Colon (tissue), 2 donors: ENCODE measurements at regions not wholly inside any gene's neighbourhood (a gene's known extent, or its start where the extent isn't known, plus 50 kb on each side); places are given as distances from the start of the nearest gene placed in this dataset.

Source experiments
- FAIRE-seq: peaks from 2 replicates; lab custom pipeline; 2012; peaks lifted over from hg19 to GRCh38; lab: Jason Lieb, UNC
- donor health status: control.
- donor health status: control.

DNA sequence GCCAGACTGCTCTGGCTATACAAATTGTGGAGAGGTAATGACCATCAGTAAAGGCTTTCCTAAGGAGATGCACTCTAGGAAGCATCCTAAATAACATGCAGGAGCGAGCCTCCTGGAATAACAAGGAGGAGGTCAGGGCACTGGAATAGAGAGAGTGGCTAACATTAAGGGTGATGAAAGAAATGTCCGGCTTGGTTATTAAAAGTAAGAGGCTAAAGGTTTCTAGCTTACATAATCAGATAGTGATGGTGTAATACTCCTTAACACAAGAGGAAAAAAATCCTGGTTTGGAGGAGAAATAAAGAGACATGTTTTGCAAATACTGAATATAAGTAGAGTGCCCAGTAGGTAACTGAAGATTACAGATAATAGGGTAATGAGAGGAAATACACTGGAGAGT is 365.7 kb downstream of the ZEB2 start:
- FAIRE-seq, result no peak

DNA sequence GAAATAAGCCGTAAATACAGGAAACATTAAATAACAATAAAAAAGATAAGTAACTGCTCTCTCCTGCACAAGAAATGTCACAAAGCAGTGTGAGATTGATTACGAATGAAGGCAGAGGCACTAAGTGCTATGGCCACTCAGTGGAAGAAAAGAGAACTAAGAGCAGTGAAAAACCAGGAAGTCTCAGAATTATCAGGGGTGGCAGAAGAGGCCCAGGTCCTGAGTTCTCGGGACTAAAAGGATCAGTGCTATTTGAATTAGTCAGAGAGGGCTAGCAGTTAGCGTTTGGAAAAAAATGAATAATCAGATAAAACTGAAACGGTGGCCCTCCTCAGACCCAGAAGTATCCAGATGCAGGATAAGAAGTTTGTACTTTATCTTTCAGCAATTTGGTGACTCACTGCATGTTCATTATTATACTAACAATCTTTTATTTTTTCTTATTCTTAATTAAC is 367.1 kb downstream of the ZEB2 start:
- FAIRE-seq, result no peak

DNA sequence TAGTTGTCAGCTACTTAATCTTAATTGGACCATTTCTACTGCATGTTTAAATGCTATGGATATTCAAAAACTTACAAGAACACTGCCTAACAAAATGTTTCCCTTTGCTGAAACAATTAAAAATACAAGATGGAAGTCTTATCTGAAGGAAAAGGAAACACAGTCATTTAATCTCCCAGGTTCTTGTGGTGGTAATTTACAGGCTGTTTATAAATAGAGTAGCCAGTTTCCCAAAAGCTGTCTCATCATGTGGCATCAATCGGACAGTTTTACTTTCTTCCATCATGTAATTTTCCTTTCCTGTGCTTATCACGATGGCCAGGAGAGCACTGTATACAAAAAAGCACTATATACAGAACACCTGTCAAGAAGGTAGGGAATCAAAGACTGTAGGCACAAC is 368.1 kb downstream of the ZEB2 start:
- FAIRE-seq, result no peak

DNA sequence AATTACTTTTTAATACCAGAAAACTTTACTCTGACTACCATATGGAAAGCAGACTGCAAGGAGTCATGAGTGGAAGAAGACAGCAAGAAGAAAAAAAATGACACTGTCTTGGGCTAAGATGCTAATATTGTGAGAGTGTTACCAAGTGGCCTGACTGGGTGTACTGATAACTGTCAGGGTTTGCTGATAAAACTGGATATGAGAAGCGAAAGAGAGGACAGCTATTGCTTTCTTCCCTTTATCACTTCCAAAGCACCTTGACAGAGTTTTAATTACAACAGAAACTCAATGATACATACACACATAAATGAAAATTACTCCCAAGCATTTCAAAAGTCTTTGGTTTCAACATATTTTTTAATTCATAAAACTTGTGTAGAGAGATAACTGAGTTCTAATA is 368.5 kb downstream of the ZEB2 start:
- no peak for FAIRE-seq

DNA sequence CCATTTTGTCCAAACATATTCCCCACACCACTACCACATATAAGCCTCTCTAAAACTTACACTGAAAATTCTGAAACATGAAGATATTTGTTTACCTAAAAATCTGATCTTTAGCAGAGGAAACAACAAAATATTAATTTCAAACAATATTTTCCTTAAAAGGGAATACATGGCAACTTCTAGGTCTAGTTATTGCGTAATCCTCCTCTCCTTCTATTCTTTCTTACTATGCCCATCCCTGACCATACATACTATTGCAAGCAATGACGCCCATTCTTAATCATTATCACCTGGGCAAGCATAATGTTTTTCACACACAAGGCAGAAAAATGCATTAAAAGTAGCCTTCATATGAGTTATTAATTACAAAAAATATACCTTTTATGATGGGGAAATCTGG is 372.6 kb downstream of the ZEB2 start:
- FAIRE-seq, result no peak

DNA sequence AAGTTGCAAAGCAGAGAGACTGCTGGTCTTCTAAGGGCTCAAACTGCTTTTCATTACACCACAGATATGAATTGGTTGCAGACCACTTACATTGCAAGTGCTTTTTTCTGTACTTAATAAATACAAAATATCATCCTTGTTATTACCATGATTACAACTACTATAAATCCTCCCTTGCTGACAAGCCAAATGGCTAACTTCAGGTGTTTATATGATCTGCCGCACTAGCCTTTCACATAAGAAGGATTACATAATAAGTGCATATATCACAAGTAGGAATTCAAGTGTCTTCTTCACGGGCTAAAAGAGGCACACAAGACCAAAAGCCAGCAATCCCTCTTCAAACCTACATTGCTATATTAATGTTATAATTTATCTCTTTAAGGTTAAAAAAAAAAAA is 373.0 kb downstream of the ZEB2 start:
- FAIRE-seq, result no peak

DNA sequence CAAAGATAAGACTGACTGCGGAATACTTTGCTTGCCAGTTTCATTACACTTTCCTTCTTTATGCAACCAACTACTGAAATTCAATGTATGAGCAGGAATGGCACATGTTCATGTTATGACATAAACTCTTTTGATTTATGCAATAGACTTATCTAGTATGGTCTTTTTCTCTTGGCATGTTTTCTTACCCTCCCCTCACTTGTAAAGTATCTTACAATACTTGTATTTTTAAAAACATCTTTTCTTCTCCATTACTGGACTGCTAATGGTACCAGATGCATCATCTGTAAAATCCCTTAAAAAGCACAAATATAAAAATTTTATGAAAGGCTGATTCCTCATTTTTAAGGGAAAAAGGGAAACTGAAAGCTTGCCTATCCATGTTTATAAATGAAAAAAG is 373.8 kb downstream of the ZEB2 start:
- no peak for FAIRE-seq

DNA sequence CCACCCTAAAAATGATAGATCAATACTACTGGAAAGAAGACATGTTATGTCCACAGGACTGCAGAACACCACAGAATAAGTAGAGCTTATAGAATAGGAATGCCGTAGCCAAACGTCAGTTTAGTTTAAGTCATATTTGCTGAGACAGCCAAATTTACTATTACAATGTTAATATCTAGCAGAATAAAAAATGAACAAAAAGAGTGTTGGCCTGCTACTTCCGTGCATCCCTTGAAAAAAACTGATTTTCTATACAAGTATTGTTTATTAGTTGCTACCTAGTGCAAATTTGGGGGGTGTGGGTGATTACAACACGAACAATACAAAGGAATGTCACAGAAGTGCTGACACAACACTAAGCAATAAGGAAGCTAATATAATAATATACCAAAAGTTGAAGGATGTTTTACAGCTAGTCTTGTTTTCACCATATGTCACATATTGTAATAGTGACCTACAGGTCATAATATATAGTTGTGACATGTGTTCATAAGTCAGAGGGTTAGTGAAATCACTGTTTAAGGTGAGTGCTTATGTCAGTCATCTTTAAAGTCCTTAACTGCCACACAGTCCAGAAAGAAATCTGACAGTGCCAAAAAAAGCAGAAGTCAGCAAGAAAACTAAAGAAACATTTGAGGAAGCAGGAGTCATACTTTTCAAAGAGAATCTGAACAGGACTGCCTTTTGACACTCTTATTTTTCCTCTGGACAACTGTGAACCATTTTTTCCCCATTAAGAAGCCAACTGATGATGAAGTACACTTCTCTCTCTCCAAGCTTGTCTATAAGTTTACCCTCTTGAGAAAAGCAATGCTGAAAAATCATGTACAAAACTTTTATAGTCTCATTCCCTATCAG is 376.4 kb downstream of the ZEB2 start:
- FAIRE-seq, result no peak

DNA sequence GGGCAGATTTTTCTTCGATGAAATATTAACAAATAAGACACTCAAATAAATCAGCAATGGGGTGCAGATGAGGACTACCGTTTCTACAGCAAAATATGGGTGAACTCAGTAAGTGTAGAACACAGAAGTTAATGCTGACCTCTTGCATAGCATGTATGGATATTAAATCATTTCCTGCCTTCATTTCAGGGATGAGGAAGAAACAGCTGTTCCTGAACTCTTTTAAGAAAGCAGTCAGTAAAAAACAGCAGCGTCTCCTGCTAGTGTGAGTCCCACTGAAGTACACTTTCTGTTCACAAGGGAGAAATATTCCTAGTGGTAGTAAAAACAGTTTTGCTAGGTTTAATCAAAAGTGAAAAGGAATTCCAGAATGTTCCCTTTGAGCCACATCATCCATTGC is 379.0 kb downstream of the ZEB2 start:
- no peak for FAIRE-seq

DNA sequence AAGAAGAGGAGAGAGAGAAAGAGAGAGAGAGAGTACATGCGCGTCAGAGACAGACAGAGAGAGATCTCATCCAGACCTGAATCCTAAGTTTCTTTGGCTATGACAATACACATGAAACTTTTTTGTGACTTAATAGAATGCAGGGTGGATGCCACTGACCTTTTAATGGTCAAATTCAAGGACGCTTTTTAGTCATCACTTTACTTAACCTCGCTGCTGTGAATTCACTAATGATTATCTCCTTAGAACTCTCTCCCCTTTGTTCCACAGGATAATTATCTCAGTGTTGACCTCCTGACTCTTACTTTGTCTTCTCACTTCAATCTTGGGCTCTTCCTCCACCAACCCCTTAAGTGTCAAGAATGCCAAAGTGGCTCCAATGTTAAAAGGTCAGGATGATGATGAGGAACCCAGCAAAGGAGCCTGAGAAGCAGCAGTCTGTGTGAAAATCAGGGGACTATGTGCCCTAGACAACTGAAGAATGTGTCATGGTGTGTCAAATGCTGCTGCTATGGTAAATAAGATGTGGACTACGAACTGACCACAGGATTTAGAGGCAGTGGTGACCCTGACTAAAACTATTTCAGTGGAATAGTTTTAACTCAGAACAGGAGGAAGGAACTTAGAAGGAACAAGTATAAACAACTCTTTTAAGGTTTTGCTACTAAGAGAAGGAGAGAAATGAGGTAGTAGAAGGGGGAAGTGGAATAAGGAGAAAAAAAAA is 382.1 kb downstream of the ZEB2 start:
- no peak for FAIRE-seq

DNA sequence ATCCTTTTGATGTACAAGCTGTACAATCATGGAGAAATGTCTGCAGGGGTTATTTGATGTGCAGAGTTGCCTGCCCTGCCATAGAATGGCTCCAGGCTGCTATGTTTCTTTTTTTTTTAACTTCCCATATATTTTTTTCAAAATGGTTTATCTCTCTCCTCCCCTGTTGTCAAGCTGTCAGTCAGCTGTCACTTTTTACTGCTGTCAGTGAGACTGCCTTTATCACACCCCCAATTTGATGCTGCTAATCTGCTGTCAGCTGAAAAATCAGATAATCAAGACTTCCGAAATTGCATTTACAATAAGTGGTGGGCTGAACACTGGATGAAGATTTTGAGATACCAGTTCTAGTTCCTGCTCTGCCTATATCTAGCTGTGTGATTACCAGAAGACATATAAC is 382.6 kb downstream of the ZEB2 start:
- no peak for FAIRE-seq

DNA sequence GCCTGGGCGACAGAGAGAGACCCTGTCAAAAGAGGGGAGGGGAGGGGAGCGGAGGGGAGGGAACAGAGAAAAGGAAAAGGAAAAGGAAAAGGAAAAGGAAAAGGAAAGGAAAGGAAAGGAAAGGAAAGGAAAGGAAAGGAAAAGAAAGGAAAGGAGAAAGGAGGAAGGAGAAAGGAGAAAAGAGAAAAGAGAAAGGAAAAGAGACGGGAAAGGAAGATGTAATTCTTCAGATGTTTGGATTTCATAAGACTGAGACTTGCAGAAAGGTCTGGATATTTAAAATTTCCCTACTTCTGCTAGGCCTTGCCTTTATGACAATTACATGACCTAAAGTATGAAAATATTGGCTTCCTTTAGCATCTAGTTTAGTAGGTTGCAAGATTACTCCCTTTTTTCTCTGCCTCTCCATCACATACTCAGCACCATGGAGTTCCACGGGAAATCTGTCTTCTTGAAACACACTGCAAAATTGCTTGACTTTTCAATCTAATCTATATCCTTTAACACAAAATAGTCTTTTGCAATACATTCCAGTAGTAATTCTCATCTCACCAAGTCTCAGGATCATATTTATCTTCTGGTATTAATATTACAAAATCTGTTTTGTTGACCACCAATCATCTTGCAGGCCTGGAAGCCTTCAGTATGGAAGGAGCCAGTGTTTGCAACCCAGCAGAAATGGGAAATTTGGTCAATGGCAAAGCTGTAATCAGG is 383.5 kb downstream of the ZEB2 start:
- FAIRE-seq, result no peak

DNA sequence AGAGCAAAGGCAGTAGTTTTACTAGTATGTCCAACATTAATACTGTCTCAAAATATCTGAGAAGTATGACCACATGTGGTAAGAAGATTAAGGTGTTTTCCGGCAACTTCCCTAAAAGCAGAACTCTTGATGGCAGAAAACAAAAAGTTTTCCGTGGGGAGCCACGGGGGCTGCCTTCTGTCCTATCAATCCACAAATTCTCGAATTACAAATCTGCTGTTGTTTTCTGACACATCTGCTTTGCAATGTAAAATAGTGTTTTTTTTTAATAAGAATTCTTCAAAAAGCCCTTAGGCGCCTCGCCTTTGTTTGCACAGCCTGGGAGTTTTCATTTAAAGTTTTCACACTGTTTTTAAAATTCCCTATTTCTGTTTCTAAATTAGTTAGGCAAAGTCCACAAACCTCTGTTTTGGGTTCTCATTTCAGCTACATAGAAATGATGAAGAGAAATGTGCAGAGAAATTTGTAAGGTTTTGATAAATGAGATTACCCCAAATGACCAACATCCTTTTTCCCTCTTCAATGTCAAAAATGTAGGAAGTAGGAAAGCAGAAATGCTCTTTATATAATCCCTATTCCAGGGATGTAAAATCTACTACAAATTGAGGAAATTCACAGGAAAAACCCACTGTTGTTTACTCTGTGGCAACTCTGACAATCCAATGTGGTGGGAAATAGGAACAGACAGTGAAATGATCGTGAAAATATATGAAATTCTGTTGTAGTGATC is 385.8 kb downstream of the ZEB2 start:
- FAIRE-seq, result no peak

DNA sequence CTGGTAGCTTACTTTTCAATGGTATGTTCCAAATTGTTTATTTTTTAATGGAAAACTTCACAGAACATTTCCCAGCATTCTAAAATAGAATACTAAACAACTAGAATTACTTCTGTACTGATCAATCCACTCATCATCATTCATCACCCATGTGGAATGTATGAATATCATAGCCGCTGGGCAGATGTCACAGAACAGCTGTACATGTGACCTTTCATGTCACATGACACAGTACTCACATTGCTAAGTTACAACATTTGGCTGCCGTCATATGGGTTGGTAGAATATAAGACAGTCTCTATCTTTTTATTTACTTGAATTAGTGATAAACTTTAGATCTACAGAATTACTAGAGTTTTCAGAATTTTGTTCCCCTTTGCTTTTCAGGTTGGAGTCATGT is 387.6 kb downstream of the ZEB2 start:
- no peak for FAIRE-seq

DNA sequence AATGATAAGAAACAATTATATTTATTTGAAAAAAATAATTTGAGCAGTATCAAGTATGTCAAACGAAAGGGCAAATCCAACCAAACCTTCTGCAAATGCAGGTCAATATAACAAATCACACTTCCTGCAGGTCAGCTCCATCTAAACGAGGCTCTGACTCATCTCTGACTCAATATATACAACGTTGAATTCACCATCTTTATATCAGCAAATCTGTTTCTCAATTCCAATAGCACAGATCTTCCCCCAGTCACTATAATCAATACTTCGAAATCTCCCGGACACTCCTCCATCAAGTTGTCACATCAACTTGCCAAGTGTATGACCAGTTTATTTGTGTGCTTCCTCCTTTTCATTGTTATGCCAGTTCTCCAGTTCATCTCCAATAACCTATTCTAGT is 388.9 kb downstream of the ZEB2 start:
- FAIRE-seq, result no peak

DNA sequence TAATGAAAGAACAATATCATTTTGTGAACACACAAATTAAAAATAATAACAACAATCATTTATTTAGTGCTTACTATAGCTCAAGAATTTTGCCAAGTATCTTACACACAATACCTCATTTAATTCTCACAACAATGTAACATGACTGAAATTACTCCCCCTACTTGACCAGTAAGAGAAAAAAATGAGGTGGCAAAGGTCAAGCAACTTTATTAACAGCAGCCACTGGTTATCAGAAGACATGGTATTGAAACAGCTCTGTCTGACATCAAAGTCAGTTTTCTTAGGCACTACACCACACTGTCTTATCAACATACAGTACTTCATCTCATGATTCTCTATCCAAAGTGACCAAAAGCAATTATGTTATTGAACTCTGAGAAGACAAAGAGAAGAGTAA is 389.4 kb downstream of the ZEB2 start:
- FAIRE-seq, result no peak

DNA sequence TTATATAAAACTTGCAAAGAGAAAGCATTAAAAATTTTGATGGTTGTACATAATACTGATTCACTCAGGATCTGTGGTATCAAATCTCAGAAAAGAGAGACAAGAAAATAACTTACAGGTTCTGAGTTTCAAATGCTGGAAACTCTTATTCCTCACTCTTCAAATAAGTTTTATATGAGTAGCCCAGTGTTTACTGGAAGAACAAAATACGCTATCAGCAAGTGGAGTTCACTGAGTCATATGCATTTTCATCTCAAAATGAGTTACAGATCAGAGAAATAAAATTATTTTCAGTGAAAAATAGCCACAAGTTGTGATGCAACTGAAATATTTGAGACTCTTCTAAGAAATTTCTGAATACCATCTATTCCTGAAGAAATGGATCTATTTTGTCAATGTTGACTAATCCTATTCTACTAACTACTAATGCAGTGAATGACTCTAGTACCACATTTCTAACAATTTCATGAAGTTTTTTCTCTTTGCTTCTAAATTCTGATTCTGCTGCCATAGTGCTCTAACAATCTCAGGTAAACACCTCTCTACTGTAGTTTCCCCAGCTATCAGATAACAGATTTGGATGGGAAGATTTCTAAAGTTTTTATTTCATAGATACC is 391.7 kb downstream of the ZEB2 start:
- FAIRE-seq, result no peak

DNA sequence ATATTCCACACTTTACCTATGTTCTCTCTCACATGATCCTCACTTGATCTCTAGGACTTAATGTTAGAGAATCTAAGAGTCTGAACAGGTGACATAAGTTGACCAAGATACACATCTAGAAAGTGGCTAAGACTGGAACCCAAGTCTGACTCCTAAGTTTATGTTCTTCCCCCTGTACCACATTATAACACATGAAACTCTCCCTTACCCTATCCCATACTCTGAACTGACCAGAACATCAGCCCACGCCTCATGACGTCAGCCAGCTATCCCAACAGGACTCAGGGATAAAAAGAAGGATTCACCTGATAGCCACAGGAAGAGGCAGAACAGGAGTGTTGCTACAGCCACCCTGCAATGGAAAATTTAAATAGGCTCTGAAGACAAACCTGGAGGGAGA is 392.2 kb downstream of the ZEB2 start:
- FAIRE-seq, result no peak

DNA sequence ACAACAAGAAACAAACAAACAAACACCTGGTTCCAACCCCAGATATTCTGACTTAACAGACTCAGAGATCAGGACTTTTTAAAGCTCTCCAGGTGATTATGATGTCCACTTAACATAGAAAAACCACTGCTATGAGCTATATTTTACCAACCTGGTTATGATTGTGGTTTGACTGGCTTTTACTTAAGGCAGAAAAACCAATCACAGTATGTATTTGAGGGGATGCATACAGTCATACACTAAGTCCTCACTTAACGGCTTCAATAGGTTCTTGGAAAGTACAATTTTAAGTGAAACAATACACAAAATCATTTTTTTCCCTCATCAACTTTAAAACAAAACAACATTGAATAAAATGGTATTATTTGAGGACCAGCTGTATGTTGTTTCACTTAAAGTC is 393.6 kb downstream of the ZEB2 start:
- no peak for FAIRE-seq

DNA sequence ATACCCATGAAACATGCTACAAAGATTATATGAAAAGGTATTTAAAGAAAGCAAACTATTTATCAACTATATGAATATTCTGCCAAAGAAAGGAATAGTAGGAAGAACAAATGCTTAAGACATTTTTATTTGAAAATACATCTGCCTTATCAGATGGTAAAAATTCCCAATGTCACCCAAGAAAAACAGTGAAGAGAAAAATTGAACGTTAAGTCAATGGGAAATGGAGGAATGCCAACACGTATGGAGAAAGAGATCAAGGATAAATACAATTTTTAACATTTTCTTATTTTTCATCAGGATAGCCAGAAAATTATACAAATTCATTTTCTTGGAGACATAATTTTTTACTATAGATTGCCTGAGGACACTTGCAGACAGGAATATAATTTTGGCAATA is 394.2 kb downstream of the ZEB2 start:
- no peak for FAIRE-seq

DNA sequence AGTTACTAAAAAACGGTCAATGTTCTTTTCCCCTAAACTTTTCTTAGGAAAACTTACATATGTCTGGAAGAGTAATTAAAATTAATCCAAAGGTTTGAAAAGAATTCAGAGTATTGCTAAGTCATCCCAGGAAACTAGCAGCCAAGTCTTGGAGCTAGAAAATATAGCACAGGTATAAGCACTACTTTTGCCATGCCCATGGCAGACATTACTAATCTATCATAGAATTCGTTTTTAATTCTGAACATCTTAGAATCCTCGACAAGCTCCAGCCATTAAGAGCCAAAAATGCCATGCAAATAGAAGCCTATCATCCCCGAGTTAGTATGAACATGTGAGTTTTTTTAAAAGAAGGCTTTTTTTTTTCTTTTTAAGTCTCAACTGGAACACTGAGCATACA is 395.0 kb downstream of the ZEB2 start:
- FAIRE-seq, result no peak

DNA sequence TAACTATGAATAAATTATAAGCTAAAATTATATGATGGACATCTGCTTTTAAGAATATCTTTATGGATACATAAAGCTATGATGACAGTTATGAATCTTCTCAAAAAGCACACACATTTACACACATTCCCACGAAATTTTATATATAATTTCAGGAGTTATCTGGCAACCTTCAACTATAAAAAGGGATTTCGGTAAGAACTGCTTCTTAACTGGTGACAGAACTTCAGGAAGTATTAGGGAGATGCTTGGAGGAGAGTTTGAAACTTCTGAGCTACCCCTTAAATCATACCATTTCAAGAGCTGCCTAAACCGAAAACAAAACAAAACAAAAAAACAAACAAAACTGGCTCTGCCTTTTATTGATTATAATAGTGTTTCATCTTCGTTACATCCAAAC is 399.4 kb downstream of the ZEB2 start:
- FAIRE-seq, result no peak
